OCI-LY1 (cell line): ENCODE measurements at regions not wholly inside any gene's neighbourhood (a gene's known extent, or its start where the extent isn't known, plus 50 kb on each side); places are given as distances from the start of the nearest gene placed in this dataset.

Experiments used
- H2AFZ ChIP-seq: fragments of 200-600 bp; sonication (generic), shearing (Covaris generic); 2 replicates; pipeline ENCODE4 v1.6.0; 2014; ENCODE audit warnings: antibody characterized with exemption, mild to moderate bottlenecking, low read length
- H3F3A ChIP-seq: fragments of 200-600 bp; sonication (generic), shearing (Covaris generic); 2 replicates; pipeline ENCODE4 v1.6.0; 2014; ENCODE audit warnings: mild to moderate bottlenecking, antibody characterized with exemption, low read length, moderate library complexity; ENCODE audit not compliant: insufficient read depth
- H3K27ac ChIP-seq: fragments of 200-600 bp; sonication (generic); 2 replicates; pipeline ENCODE4 v1.5.1; 2014; ENCODE audit warnings: low read length, mixed run types, mild to moderate bottlenecking, low read depth; ENCODE audit not compliant: poor library complexity, severe bottlenecking
- H3K27me3 ChIP-seq: fragments of 200-600 bp; sonication (generic); 2 replicates; pipeline ENCODE4 v1.6.0; 2014; ENCODE audit warnings: antibody characterized with exemption, mild to moderate bottlenecking, low read length, moderate library complexity; ENCODE audit not compliant: insufficient read depth
- H3K36me3 ChIP-seq: fragments of 200-600 bp; sonication (generic); 2 replicates; pipeline ENCODE4 v1.6.1; 2014; ENCODE audit warnings: mild to moderate bottlenecking, antibody characterized with exemption, low read length, moderate library complexity, mixed read lengths; ENCODE audit not compliant: insufficient read depth
- H3K4me1 ChIP-seq: fragments of 200-600 bp; sonication (generic); 2 replicates; pipeline ENCODE4 v1.5.1; 2014; ENCODE audit warnings: mild to moderate bottlenecking, low read length, moderate library complexity; ENCODE audit not compliant: insufficient read depth, severe bottlenecking
- H3K4me2 ChIP-seq: fragments of 200-600 bp; sonication (generic), shearing (Covaris generic); 2 replicates; pipeline ENCODE4 v1.6.1; 2014; ENCODE audit warnings: low read length
- H3K4me3 ChIP-seq: fragments of 200-600 bp; sonication (generic); 2 replicates; pipeline ENCODE4 v1.5.1; 2014; ENCODE audit warnings: low read length, low read depth, mild to moderate bottlenecking, mixed read lengths; ENCODE audit not compliant: poor library complexity, severe bottlenecking
- H3K79me2 ChIP-seq: fragments of 200-600 bp; shearing (Covaris generic); 2 replicates; pipeline ENCODE4 v1.6.1; 2016; ENCODE audit warnings: mixed run types, low read length, mixed read lengths; ENCODE audit not compliant: insufficient read depth
- H3K9ac ChIP-seq: fragments of 200-600 bp; sonication (generic), shearing (Covaris generic); 2 replicates; pipeline ENCODE4 v1.6.1; 2014; ENCODE audit warnings: mild to moderate bottlenecking, low read length, mixed read lengths
- H3K9me2 ChIP-seq: fragments of 200-600 bp; sonication (generic), shearing (Covaris generic); 2 replicates; pipeline ENCODE4 v1.6.1; 2014; ENCODE audit warnings: low read depth, mild to moderate bottlenecking, low read length, mixed read lengths
- H3K9me3 ChIP-seq: fragments of 200-600 bp; shearing (Covaris generic); 2 replicates; pipeline ENCODE4 v1.6.1; 2014; ENCODE audit warnings: low read length, mixed read lengths
- H4K20me1 ChIP-seq: fragments of 200-600 bp; sonication (generic), shearing (Covaris generic); 2 replicates; pipeline ENCODE4 v1.6.0; 2016; ENCODE audit warnings: mild to moderate bottlenecking, low read length; ENCODE audit not compliant: insufficient read depth
- CTCF ChIP-seq: fragments of 200-600 bp; sonication (generic), shearing (Covaris generic); IDR thresholded peaks from 2 replicates; pipeline ENCODE4 v1.5.1; 2017; ENCODE audit warnings: mild to moderate bottlenecking, antibody characterized with exemption, low read length, moderate library complexity, mixed read lengths
- EZH2 ChIP-seq: fragments of 200-600 bp; sonication (generic), shearing (Covaris generic); IDR thresholded peaks from 2 replicates; pipeline ENCODE4 v1.8.0; 2017; ENCODE audit warnings: borderline replicate concordance, mixed run types, mild to moderate bottlenecking, antibody characterized with exemption, low read length, moderate library complexity, mixed read lengths

GRCh38 chr10:106032450-106033002 lies 1132.0 kb downstream of the SORCS1 start:
- Histone ChIP-seq H3K36me3 (no peaks in the 10 kb centered on the region), H3K9me3 (no peaks in the 10 kb centered on the region)

GRCh38 chr10:106027240-106027639 lies 1137.3 kb downstream of the SORCS1 start:
- Histone ChIP-seq H3K4me2 (no peak overlapping the region), H3K4me3 (no peak overlapping the region), H3K9me2 (no peaks in the 10 kb centered on the region), H3F3A (no peaks in the 10 kb centered on the region), H2AFZ (no peak overlapping the region), H3K36me3 (no peaks in the 10 kb centered on the region), H3K9ac (no peak overlapping the region), H4K20me1 (no peaks in the 10 kb centered on the region), H3K9me3 (no peaks in the 10 kb centered on the region), H3K27ac (no peak overlapping the region), H3K79me2 (no peaks in the 10 kb centered on the region), H3K27me3 (no peaks in the 10 kb centered on the region), H3K4me1 (no peaks in the 10 kb centered on the region)
- no peak for TF ChIP-seq CTCF
- no peak for TF ChIP-seq EZH2

More at GRCh38 chr10:106032450-106033002, 1132.0 kb downstream of the SORCS1 start:
- H3K27me3 ChIP-seq, result no peaks in the 10 kb centered on the region
- H3K4me2 ChIP-seq, result no peak overlapping the region
- no peaks in the 10 kb centered on the region for H3K79me2 ChIP-seq
- H3K27ac ChIP-seq, result no peak overlapping the region
- no peak overlapping the region for H2AFZ ChIP-seq
- H3F3A ChIP-seq, result no peaks in the 10 kb centered on the region
- no peaks in the 10 kb centered on the region for H3K4me1 ChIP-seq
- no peak overlapping the region for H3K9ac ChIP-seq
- TF ChIP-seq EZH2 (no peak), CTCF (no peak)
- H3K4me3 ChIP-seq, result no peak overlapping the region
- no peaks in the 10 kb centered on the region for H3K9me2 ChIP-seq
- H4K20me1 ChIP-seq, result no peaks in the 10 kb centered on the region

GRCh38 chr10:106025208-106025811 lies 1139.2 kb downstream of the SORCS1 start:
- H4K20me1 ChIP-seq, result no peaks in the 10 kb centered on the region
- H3K9ac ChIP-seq, result no peak overlapping the region
- H3K79me2 ChIP-seq, result no peaks in the 10 kb centered on the region
- H3K4me2 ChIP-seq, result no peak overlapping the region
- H3K4me1 ChIP-seq, result no peaks in the 10 kb centered on the region
- TF ChIP-seq EZH2 (no peak), CTCF (no peak)
- H3K27me3 ChIP-seq, result no peaks in the 10 kb centered on the region
- no peaks in the 10 kb centered on the region for H3K36me3 ChIP-seq
- no peaks in the 10 kb centered on the region for H3F3A ChIP-seq
- no peak overlapping the region for H3K4me3 ChIP-seq
- H2AFZ ChIP-seq, result no peak overlapping the region
- no peaks in the 10 kb centered on the region for H3K9me2 ChIP-seq
- H3K27ac ChIP-seq, result no peak overlapping the region
- H3K9me3 ChIP-seq, result no peaks in the 10 kb centered on the region
